WERI-Rb-1 (cell line): ENCODE measurements at regions not wholly inside any gene's neighbourhood (a gene's known extent, or its start where the extent isn't known, plus 50 kb on each side); places are given as distances from the start of the nearest gene placed in this dataset.

Source experiments
- DNase-seq: peaks from one replicate; pipeline ENCODE4 v3.0.0-alpha.2; 2020
- H3K27ac ChIP-seq: fragments of 250-450 bp; sonication (Bioruptor Pico); 2 replicates; pipeline ENCODE4 v1.5.1; 2020; ENCODE audit warnings: mild to moderate bottlenecking, moderate library complexity
- H3K27me3 ChIP-seq: fragments of 250-450 bp; sonication (Bioruptor Pico); 2 replicates; pipeline ENCODE4 v1.5.1; 2021; ENCODE audit warnings: mild to moderate bottlenecking, low read depth, moderate library complexity; ENCODE audit not compliant: insufficient read depth, severe bottlenecking
- H3K36me3 ChIP-seq: fragments of 250-450 bp; sonication (Bioruptor Pico); 2 replicates; pipeline ENCODE4 v1.5.1; 2020; ENCODE audit warnings: mild to moderate bottlenecking, moderate library complexity
- H3K4me3 ChIP-seq: 2 replicates; pipeline ENCODE4 v1.5.1; 2011; ENCODE audit warnings: low read depth, mild to moderate bottlenecking, control low read depth, low read length
- H3K9me3 ChIP-seq: fragments of 250-450 bp; sonication (Bioruptor Pico); 2 replicates; pipeline ENCODE4 v1.5.1; 2021; ENCODE audit warnings: mild to moderate bottlenecking, moderate library complexity; ENCODE audit not compliant: severe bottlenecking
- TF ChIP-seq, protein P1 (sequence below): IDR thresholded peaks from 2 replicates; pipeline ENCODE4 v1.5.1; 2011; ENCODE audit warnings: low read depth, mild to moderate bottlenecking, control low read depth, inconsistent platforms, low read length

DNA sequence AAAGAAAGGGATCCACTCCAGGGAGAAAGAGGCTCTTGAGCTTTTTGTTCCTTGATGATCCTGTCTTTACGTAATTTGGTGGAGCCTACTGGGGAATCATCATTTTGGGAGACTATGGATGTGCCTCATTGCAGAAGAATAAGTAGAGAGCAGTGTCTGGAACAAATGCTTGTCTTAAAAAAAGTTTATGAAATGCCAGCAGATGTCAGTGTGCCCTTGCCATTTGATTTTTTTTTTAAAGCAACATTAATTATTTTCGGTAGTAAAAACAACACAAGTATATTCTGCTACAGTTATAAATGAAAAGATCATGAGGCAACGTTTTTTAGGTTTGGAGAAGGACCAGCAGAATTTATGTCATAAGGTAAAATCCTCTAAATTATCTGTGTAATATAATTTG, 934.8 kb upstream of the EEF2KMT start:
- no peaks in the 10 kb centered on the region for H3K9me3 ChIP-seq
- H3K36me3 ChIP-seq = no peaks in the 10 kb centered on the region
- DNase-seq = no peak
- H3K27me3 ChIP-seq = no peaks in the 10 kb centered on the region
- TF ChIP-seq, protein P1, sequence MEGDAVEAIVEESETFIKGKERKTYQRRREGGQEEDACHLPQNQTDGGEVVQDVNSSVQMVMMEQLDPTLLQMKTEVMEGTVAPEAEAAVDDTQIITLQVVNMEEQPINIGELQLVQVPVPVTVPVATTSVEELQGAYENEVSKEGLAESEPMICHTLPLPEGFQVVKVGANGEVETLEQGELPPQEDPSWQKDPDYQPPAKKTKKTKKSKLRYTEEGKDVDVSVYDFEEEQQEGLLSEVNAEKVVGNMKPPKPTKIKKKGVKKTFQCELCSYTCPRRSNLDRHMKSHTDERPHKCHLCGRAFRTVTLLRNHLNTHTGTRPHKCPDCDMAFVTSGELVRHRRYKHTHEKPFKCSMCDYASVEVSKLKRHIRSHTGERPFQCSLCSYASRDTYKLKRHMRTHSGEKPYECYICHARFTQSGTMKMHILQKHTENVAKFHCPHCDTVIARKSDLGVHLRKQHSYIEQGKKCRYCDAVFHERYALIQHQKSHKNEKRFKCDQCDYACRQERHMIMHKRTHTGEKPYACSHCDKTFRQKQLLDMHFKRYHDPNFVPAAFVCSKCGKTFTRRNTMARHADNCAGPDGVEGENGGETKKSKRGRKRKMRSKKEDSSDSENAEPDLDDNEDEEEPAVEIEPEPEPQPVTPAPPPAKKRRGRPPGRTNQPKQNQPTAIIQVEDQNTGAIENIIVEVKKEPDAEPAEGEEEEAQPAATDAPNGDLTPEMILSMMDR = no peak
- no peak overlapping the region for H3K4me3 ChIP-seq
- no peak overlapping the region for H3K27ac ChIP-seq

DNA sequence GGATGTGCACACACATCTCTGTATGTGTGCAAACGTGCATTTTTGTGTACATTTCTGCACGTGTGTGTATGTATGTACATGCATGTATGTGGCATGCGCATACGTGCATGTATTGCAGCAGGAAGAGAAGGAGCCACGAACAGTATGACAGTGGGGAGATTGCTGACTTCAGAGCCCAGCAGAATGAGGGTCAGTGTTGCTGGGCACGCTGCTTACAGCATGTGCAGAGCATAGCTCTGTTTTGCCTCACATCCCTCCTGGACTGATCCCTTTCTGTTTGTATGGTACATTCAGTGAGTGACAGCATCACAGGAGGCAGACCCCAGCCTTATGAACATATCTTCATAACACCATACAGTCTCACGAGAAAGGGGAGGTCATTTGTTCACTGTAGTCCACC, 934.0 kb upstream of the EEF2KMT start:
- Histone ChIP-seq H3K4me3 (no peak overlapping the region), H3K9me3 (no peaks in the 10 kb centered on the region), H3K27me3 (no peaks in the 10 kb centered on the region), H3K36me3 (no peaks in the 10 kb centered on the region), H3K27ac (no peak overlapping the region)
- DNase-seq = no peak
- TF ChIP-seq, protein P1 = no peak

DNA sequence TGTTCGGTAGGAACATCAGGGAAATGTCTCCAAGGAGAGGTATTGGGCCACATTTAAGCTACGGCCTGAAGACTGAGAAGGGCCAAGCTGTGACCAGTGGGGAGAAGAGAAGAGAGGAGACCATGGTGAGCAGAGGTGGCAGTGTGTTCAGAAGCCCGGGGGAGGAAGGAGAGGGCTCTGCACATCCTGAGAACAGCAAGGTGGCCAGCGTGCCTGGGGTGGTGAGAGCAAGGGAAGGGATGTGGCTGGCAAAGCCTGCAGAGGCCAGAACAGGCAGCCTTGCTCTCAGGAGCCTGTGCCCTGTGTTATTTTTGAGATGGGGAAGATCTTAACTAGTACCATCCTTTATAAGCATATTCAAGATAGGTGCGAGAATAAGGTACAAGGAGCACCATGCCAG, 933.5 kb upstream of the EEF2KMT start:
- no peak overlapping the region for H3K4me3 ChIP-seq
- no peak overlapping the region for H3K27ac ChIP-seq
- no peaks in the 10 kb centered on the region for H3K9me3 ChIP-seq
- TF ChIP-seq, protein P1 = no peak
- no peak for DNase-seq
- H3K36me3 ChIP-seq = no peaks in the 10 kb centered on the region
- no peaks in the 10 kb centered on the region for H3K27me3 ChIP-seq

DNA sequence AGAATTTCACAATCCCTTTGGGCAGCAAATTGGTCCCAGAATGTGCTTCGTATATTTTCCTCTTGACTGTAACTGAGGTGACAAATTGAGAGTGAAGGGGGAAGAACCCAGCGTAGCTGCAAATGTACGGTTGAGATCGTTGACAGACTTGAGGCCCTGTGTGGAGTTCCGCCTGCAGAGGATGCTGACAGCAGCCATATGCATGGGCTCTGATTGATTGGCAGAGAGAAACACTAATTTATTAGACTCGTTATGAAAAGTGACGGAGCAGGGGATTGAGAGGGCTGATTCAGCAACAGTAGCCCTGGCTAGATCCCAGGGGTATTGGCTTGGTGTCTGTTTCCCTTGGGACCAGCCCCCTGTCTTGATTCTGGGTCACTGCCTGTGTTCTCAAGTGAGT, 930.1 kb upstream of the EEF2KMT start:
- Histone ChIP-seq H3K27me3 (no peaks in the 10 kb centered on the region), H3K27ac (no peak overlapping the region), H3K36me3 (no peaks in the 10 kb centered on the region), H3K9me3 (no peaks in the 10 kb centered on the region), H3K4me3 (no peak overlapping the region)
- TF ChIP-seq, protein P1 = no peak
- DNase-seq = no peak

DNA sequence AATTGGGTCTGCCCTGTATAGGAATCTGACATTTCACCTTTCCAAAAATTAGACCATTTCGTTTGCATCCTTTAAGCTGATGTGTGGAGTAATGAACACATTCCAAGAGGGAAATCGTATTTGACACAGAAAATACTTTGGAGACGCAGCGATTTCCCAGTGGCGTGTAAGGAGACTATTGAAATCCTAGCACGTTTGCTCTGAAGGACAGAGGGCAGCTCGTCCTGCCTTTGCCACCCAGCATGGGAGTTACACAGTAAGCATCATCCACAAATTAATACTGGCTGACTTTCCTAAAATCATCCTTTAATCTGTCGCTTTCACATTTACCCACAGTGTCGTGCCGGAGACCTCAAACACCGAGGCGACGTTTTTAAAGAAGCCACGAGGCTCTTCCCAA, 925.9 kb upstream of the EEF2KMT start:
- no peak for DNase-seq
- H3K4me3 ChIP-seq = no peak overlapping the region
- no peaks in the 10 kb centered on the region for H3K9me3 ChIP-seq
- peaks cover 14% of the 10 kb centered on the region for H3K27me3 ChIP-seq
- no peak overlapping the region for H3K27ac ChIP-seq
- TF ChIP-seq, protein P1 = no peak
- no peaks in the 10 kb centered on the region for H3K36me3 ChIP-seq

DNA sequence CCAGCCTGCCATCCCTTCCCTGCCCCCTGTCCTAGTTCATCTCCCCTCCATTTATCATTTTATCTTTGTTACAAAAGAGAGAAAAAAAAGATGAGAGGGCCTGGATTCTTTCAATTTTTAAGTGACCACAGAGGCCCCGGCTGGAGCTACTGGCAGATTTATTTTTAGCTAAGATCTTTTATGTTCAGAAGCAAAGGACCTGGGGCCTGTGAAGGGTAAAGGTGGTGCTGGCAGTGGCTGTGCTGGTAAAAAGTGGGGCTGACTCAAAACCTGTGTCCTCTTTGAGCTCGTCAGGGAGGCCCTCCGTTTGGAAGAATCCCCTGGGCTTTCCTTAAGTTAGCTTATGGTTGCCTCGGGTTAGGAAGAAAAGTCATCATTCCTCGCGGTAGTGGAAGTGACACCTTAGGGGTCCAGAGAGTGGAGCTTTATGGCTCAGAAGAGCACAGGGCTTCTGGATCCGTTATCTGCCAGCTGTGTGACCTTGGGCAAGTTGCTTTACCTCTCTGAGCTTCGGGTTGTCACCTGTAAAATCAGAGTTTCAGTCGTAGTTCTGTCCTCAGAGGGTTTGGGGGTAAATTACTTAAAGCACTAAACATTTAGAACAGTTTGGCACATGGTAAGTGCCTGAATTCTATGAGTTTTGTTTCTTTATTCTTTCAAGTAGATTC, 923.8 kb upstream of the EEF2KMT start:
- H3K27me3 ChIP-seq = peaks cover 21% of the 10 kb centered on the region
- DNase-seq = no peak
- H3K4me3 ChIP-seq = no peak overlapping the region
- no peaks in the 10 kb centered on the region for H3K36me3 ChIP-seq
- TF ChIP-seq, protein P1 = no peak
- no peak overlapping the region for H3K27ac ChIP-seq
- no peaks in the 10 kb centered on the region for H3K9me3 ChIP-seq
